CD4-positive, alpha-beta T cell (primary cell): ENCODE measurements at regions not wholly inside any gene's neighbourhood (a gene's known extent, or its start where the extent isn't known, plus 50 kb on each side); places are given as distances from the start of the nearest gene placed in this dataset.

Source experiments
- ATAC-seq: fragments of 200-7000 bp; cut with Tn5 transposase; one replicate; pipeline ENCODE4 v1.10.0; 2022; ENCODE audit warnings: mild to moderate bottlenecking; ENCODE audit not compliant: poor library complexity
- CTCF ChIA-PET: fragments of 350-600 bp; sonication (Branson Sonifier 250); formaldehyde crosslinking; loops from one replicate; lab custom pipeline; 2021; ENCODE audit warnings: antibody characterized with exemption, inconsistent platforms; lab: Charles Lee
- POLR2A ChIA-PET: fragments of 350-600 bp; sonication (Branson Sonifier 250); formaldehyde crosslinking; loops from one replicate; lab custom pipeline; 2021; ENCODE audit warnings: antibody characterized with exemption, inconsistent platforms; lab: Charles Lee
- DNase-seq, 14 experiments: peaks; one replicate each; pipeline ENCODE4 v3.0.0-alpha.2; 2013 to 2020; ENCODE audit warnings: mixed read lengths in 2 of 14
- H3K27ac ChIP-seq, 2 donors: one replicate each; pipeline versions ENCODE4 v1.5.1 to v1.7.0; 2013; ENCODE audit warnings: low read length in 2 of 2, low read depth in 1 of 2, mild to moderate bottlenecking in 1 of 2
- H3K27me3 ChIP-seq, 2 experiments: 1 replicate in 1 of 2; 2 replicates in 1 of 2; pipeline versions ENCODE4 v1.6.1 to v1.7.0; 2013; ENCODE audit warnings: low read length in 2 of 2, control low read depth in 1 of 2, mild to moderate bottlenecking in 1 of 2, moderate library complexity in 1 of 2; ENCODE audit not compliant: insufficient read depth in 2 of 2, control insufficient read depth in 1 of 2
- H3K36me3 ChIP-seq: one replicate; pipeline ENCODE4 v1.6.1; 2013; ENCODE audit warnings: low read length, control low read depth; ENCODE audit not compliant: insufficient read depth
- H3K4me1 ChIP-seq: one replicate; pipeline ENCODE4 v1.6.1; 2013; ENCODE audit warnings: low read length, control low read depth; ENCODE audit not compliant: insufficient read depth
- H3K4me3 ChIP-seq: one replicate; pipeline ENCODE4 v1.5.1; 2013; ENCODE audit warnings: mild to moderate bottlenecking, low read length, moderate library complexity
- H3K9me3 ChIP-seq, 2 experiments: 1 replicate in 1 of 2; 2 replicates in 1 of 2; pipeline versions ENCODE4 v1.6.1 to v1.7.0; 2013; ENCODE audit warnings: low read length in 2 of 2, mild to moderate bottlenecking in 2 of 2, control low read depth in 1 of 2, moderate library complexity in 1 of 2; ENCODE audit not compliant: control insufficient read depth in 1 of 2, insufficient read depth in 1 of 2
- H3K27ac Mint-ChIP-seq: one replicate; pipeline ENCODE4 v1.8.0; 2020; ENCODE audit warnings: mixed read lengths
- H3K27me3 Mint-ChIP-seq: one replicate; pipeline ENCODE4 v1.8.0; 2021; ENCODE audit warnings: mixed read lengths
- H3K36me3 Mint-ChIP-seq: one replicate; pipeline ENCODE4 v1.8.0; 2021; ENCODE audit warnings: low read depth, mixed read lengths
- H3K4me1 Mint-ChIP-seq: one replicate; pipeline ENCODE4 v1.8.0; 2021; ENCODE audit warnings: low read depth, mixed read lengths
- H3K4me3 Mint-ChIP-seq: one replicate; pipeline ENCODE4 v1.8.0; 2020; ENCODE audit warnings: mild to moderate bottlenecking, mixed read lengths
- H3K9me3 Mint-ChIP-seq: one replicate; pipeline ENCODE4 v1.8.0; 2020; ENCODE audit warnings: mixed read lengths
- CTCF ChIP-seq: fragments of 200-600 bp; IDR thresholded peaks from one replicate; pipeline ENCODE4 v1.8.0; 2022; ENCODE audit warnings: antibody characterized with exemption, mild to moderate bottlenecking
- intact Hi-C, 2 experiments: fragments of 100-400 bp; cut with DNase I in 1 of 2; cut with micrococcal nuclease in 1 of 2; formaldehyde crosslinking; loops; one replicate each; pipeline versions ENCODE4 v1.15.1 to v1.9.0; 2023 to 2025; cut with DNase I, micrococcal nuclease

GRCh38 chr2:204434660-204435462, 110.4 kb upstream of the PARD3B start:
- intact Hi-C loops = no loop called here
- H3K27ac ChIP-seq = no peak overlapping the region
- H3K9me3 ChIP-seq = peaks cover 4 to 10% of the 10 kb centered on the region in 2 experiments
- Mint-ChIP-seq H3K4me1 (no peaks in the 10 kb centered on the region), H3K27ac (no peak overlapping the region), H3K9me3 (peaks cover 7% of the 10 kb centered on the region), H3K36me3 (no peaks in the 10 kb centered on the region), H3K4me3 (no peak overlapping the region), H3K27me3 (peaks cover 27% of the 10 kb centered on the region)
- no peaks in the 10 kb centered on the region for H3K27me3 ChIP-seq
- H3K36me3 ChIP-seq = no peaks in the 10 kb centered on the region
- ChIA-PET POLR2A (no interaction called here), CTCF (no interaction called here)
- DNase-seq (no peak), ATAC-seq (no peak)
- no peaks in the 10 kb centered on the region for H3K4me1 ChIP-seq
- H3K4me3 ChIP-seq = no peak overlapping the region
- no peak for TF ChIP-seq CTCF

GRCh38 chr2:204436230-204436629, 109.0 kb upstream of the PARD3B start:
- Histone ChIP-seq H3K36me3 (no peaks in the 10 kb centered on the region), H3K9me3 (peaks cover 4 to 10% of the 10 kb centered on the region in 2 experiments), H3K4me3 (no peak overlapping the region), H3K4me1 (no peaks in the 10 kb centered on the region), H3K27ac (no peak overlapping the region), H3K27me3 (no peaks in the 10 kb centered on the region)
- no peak overlapping the region for H3K4me3 Mint-ChIP-seq
- H3K36me3 Mint-ChIP-seq = no peaks in the 10 kb centered on the region
- ChIA-PET CTCF (no interaction called here), POLR2A (no interaction called here)
- H3K9me3 Mint-ChIP-seq = peaks cover 7% of the 10 kb centered on the region
- ATAC-seq = no peak
- intact Hi-C loops = no loop called here
- H3K4me1 Mint-ChIP-seq = no peaks in the 10 kb centered on the region
- DNase-seq = no peak
- no peak for TF ChIP-seq CTCF
- no peak overlapping the region for H3K27ac Mint-ChIP-seq
- H3K27me3 Mint-ChIP-seq = peaks cover 34% of the 10 kb centered on the region

GRCh38 chr2:204437408-204437807, 107.9 kb upstream of the PARD3B start:
- no peak overlapping the region for H3K4me3 ChIP-seq
- no peak overlapping the region for H3K27ac Mint-ChIP-seq
- no peaks in the 10 kb centered on the region for H3K27me3 ChIP-seq
- H3K9me3 Mint-ChIP-seq = peaks cover 5% of the 10 kb centered on the region
- no peak for TF ChIP-seq CTCF
- no peaks in the 10 kb centered on the region for H3K36me3 Mint-ChIP-seq
- H3K27ac ChIP-seq = no peak overlapping the region
- no peak for DNase-seq
- no peak overlapping the region for H3K4me3 Mint-ChIP-seq
- H3K36me3 ChIP-seq = no peaks in the 10 kb centered on the region
- no peaks in the 10 kb centered on the region for H3K4me1 Mint-ChIP-seq
- POLR2A ChIA-PET = no interaction called here
- H3K4me1 ChIP-seq = no peaks in the 10 kb centered on the region
- intact Hi-C loops = no loop called here
- H3K27me3 Mint-ChIP-seq = peaks cover 38% of the 10 kb centered on the region
- ATAC-seq = no peak
- CTCF ChIA-PET = no interaction called here
- peaks cover 1 to 4% of the 10 kb centered on the region in 2 experiments for H3K9me3 ChIP-seq
